CD4-positive, alpha-beta T cell (primary cell): ENCODE measurements at regions not wholly inside any gene's neighbourhood (a gene's known extent, or its start where the extent isn't known, plus 50 kb on each side); places are given as distances from the start of the nearest gene placed in this dataset.
"Not testable (repeated sequence)": the region's sequence is repeated elsewhere in the genome, so short reads cannot be mapped to it uniquely, and the experiment has no call there.

Experiments used
- ATAC-seq: fragments of 200-7000 bp; cut with Tn5 transposase; one replicate; pipeline ENCODE4 v1.10.0; 2022; ENCODE audit warnings: mild to moderate bottlenecking; ENCODE audit not compliant: poor library complexity
- CTCF ChIA-PET: fragments of 350-600 bp; sonication (Branson Sonifier 250); formaldehyde crosslinking; loops from one replicate; lab custom pipeline; 2021; ENCODE audit warnings: antibody characterized with exemption, inconsistent platforms; lab: Charles Lee
- POLR2A ChIA-PET: fragments of 350-600 bp; sonication (Branson Sonifier 250); formaldehyde crosslinking; loops from one replicate; lab custom pipeline; 2021; ENCODE audit warnings: antibody characterized with exemption, inconsistent platforms; lab: Charles Lee
- DNase-seq, 14 experiments: peaks; one replicate each; pipeline ENCODE4 v3.0.0-alpha.2; 2013 to 2020; ENCODE audit warnings: mixed read lengths in 2 of 14
- H3K27ac ChIP-seq, 2 donors: one replicate each; pipeline versions ENCODE4 v1.5.1 to v1.7.0; 2013; ENCODE audit warnings: low read length in 2 of 2, low read depth in 1 of 2, mild to moderate bottlenecking in 1 of 2
- H3K27me3 ChIP-seq, 2 experiments: 1 replicate in 1 of 2; 2 replicates in 1 of 2; pipeline versions ENCODE4 v1.6.1 to v1.7.0; 2013; ENCODE audit warnings: low read length in 2 of 2, control low read depth in 1 of 2, mild to moderate bottlenecking in 1 of 2, moderate library complexity in 1 of 2; ENCODE audit not compliant: insufficient read depth in 2 of 2, control insufficient read depth in 1 of 2
- H3K36me3 ChIP-seq: one replicate; pipeline ENCODE4 v1.6.1; 2013; ENCODE audit warnings: low read length, control low read depth; ENCODE audit not compliant: insufficient read depth
- H3K4me1 ChIP-seq: one replicate; pipeline ENCODE4 v1.6.1; 2013; ENCODE audit warnings: low read length, control low read depth; ENCODE audit not compliant: insufficient read depth
- H3K4me3 ChIP-seq: one replicate; pipeline ENCODE4 v1.5.1; 2013; ENCODE audit warnings: mild to moderate bottlenecking, low read length, moderate library complexity
- H3K9me3 ChIP-seq, 2 experiments: 1 replicate in 1 of 2; 2 replicates in 1 of 2; pipeline versions ENCODE4 v1.6.1 to v1.7.0; 2013; ENCODE audit warnings: low read length in 2 of 2, mild to moderate bottlenecking in 2 of 2, control low read depth in 1 of 2, moderate library complexity in 1 of 2; ENCODE audit not compliant: control insufficient read depth in 1 of 2, insufficient read depth in 1 of 2
- H3K27ac Mint-ChIP-seq: one replicate; pipeline ENCODE4 v1.8.0; 2020; ENCODE audit warnings: mixed read lengths
- H3K27me3 Mint-ChIP-seq: one replicate; pipeline ENCODE4 v1.8.0; 2021; ENCODE audit warnings: mixed read lengths
- H3K36me3 Mint-ChIP-seq: one replicate; pipeline ENCODE4 v1.8.0; 2021; ENCODE audit warnings: low read depth, mixed read lengths
- H3K4me1 Mint-ChIP-seq: one replicate; pipeline ENCODE4 v1.8.0; 2021; ENCODE audit warnings: low read depth, mixed read lengths
- H3K4me3 Mint-ChIP-seq: one replicate; pipeline ENCODE4 v1.8.0; 2020; ENCODE audit warnings: mild to moderate bottlenecking, mixed read lengths
- H3K9me3 Mint-ChIP-seq: one replicate; pipeline ENCODE4 v1.8.0; 2020; ENCODE audit warnings: mixed read lengths
- intact Hi-C, 2 experiments: fragments of 100-400 bp; cut with DNase I in 1 of 2; cut with micrococcal nuclease in 1 of 2; formaldehyde crosslinking; loops; one replicate each; pipeline versions ENCODE4 v1.15.1 to v1.9.0; 2023 to 2025; cut with DNase I, micrococcal nuclease
- TF ChIP-seq, protein P1 (sequence below): fragments of 200-600 bp; IDR thresholded peaks from one replicate; pipeline ENCODE4 v1.8.0; 2022; ENCODE audit warnings: antibody characterized with exemption, mild to moderate bottlenecking

DNA sequence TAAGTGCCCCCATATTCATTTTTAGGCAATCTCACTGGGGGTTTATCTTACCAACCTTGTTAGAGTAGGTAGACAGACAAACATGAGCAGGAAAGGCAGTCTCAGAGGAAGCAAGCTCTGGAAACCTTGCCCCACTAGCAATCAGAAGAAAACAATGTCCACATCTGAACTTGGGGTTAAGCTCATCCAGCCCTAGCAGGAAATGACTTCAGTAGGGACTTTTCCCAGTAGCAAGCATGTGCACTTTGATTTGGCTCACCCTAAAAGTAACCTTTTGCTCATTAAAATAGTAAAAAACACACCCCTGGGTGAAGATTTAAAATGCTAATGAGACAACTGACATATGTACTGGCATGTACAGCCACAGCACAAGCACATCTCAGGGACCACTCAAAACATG is 175.5 kb downstream of the AKAIN1 start:
- ATAC-seq (no peak), DNase-seq (no peak)
- Mint-ChIP-seq H3K27ac (no peak overlapping the region), H3K4me3 (no peak overlapping the region), H3K9me3 (no peaks in the 10 kb centered on the region), H3K36me3 (no peaks in the 10 kb centered on the region), H3K27me3 (peaks cover 34% of the 10 kb centered on the region), H3K4me1 (no peaks in the 10 kb centered on the region)
- H3K27ac ChIP-seq: no peak overlapping the region
- H3K27me3 ChIP-seq: peaks cover 0 to 5% of the 10 kb centered on the region in 2 experiments
- TF ChIP-seq, protein P1, sequence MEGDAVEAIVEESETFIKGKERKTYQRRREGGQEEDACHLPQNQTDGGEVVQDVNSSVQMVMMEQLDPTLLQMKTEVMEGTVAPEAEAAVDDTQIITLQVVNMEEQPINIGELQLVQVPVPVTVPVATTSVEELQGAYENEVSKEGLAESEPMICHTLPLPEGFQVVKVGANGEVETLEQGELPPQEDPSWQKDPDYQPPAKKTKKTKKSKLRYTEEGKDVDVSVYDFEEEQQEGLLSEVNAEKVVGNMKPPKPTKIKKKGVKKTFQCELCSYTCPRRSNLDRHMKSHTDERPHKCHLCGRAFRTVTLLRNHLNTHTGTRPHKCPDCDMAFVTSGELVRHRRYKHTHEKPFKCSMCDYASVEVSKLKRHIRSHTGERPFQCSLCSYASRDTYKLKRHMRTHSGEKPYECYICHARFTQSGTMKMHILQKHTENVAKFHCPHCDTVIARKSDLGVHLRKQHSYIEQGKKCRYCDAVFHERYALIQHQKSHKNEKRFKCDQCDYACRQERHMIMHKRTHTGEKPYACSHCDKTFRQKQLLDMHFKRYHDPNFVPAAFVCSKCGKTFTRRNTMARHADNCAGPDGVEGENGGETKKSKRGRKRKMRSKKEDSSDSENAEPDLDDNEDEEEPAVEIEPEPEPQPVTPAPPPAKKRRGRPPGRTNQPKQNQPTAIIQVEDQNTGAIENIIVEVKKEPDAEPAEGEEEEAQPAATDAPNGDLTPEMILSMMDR: no peak
- intact Hi-C loops: no loop called here
- no peaks in the 10 kb centered on the region for H3K36me3 ChIP-seq
- H3K4me1 ChIP-seq: no peaks in the 10 kb centered on the region
- peaks cover 0 to 4% of the 10 kb centered on the region in 2 experiments for H3K9me3 ChIP-seq
- CTCF ChIA-PET: no interaction called here
- POLR2A ChIA-PET: no interaction called here
- no peak overlapping the region for H3K4me3 ChIP-seq

DNA sequence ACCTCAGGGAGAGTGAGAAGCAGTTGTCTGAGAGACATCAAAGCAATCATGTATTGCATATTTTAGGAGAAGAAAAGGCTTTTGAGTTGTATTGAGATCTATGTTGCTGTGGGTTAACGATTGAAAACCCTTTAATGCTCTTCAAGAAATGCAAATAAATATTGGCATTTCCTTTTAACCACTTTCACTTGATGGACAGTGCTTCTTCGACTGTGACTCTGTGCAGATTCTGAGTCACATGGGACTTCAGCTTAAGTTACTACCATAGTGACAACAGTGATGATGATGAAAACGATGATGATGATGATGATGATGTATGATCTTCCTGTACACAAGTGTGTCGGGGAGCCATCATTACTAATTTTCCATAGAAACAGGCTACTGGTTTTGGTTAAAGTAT is 181.8 kb downstream of the AKAIN1 start:
- Mint-ChIP-seq H3K27me3 (no peaks in the 10 kb centered on the region), H3K9me3 (peaks cover 2% of the 10 kb centered on the region), H3K27ac (no peak overlapping the region), H3K36me3 (no peaks in the 10 kb centered on the region), H3K4me3 (no peak overlapping the region), H3K4me1 (no peaks in the 10 kb centered on the region)
- ATAC-seq (no peak), DNase-seq (no peak)
- H3K27me3 ChIP-seq: no peaks in the 10 kb centered on the region
- TF ChIP-seq, protein P1: no peak
- H3K27ac ChIP-seq: no peak overlapping the region
- POLR2A ChIA-PET: no interaction called here
- no peaks in the 10 kb centered on the region for H3K4me1 ChIP-seq
- CTCF ChIA-PET: no interaction called here
- intact Hi-C loops: no loop called here
- no peak overlapping the region for H3K4me3 ChIP-seq
- peaks cover 0 to 4% of the 10 kb centered on the region in 2 experiments for H3K9me3 ChIP-seq
- H3K36me3 ChIP-seq: no peaks in the 10 kb centered on the region

DNA sequence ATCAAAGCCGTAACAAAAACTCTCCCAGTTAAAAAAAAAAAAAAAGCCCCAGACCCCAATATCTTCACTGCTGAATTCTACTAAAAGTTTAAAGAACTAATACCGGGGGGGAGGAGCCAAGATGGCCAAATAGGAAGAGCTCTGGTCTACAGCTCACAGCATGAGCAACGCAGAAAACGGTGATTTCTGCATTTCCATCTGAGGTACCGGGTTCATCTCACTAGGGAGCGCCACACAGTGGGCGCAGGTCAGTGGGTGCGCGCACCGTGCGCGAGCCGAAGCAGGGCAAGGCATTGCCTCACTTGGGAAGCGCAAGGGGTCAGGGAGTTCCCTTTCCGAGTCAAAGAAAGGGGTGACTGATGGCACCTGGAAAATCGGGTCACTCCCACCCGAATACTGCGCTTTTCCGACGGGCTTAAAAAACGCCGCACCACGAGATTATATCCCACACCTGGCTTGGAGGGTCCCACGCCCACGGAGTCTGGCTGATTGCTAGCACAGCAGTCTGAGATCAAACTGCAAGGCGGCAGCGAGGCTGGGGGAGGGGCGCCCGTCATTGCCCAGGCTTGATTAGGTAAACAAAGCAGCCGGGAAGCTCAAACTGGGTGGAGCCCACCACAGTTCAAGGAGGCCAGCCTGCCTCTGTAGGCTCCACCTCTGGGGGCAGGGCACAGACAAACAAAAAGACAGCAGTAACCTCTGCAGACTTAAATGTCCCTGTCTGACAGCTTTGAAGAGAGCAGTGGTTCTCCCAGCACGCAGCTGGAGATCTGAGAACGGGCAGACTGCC is 192.8 kb downstream of the AKAIN1 start:
- H3K36me3 ChIP-seq, intact Hi-C loops, H3K9me3 Mint-ChIP-seq, H3K4me3 ChIP-seq, H3K4me1 Mint-ChIP-seq, H3K27ac ChIP-seq, CTCF ChIA-PET, H3K4me3 Mint-ChIP-seq, ATAC-seq, H3K4me1 ChIP-seq, H3K27ac Mint-ChIP-seq, POLR2A ChIA-PET, H3K36me3 Mint-ChIP-seq, H3K9me3 ChIP-seq, DNase-seq, H3K27me3 ChIP-seq: not testable (repeated sequence)
- H3K27me3 Mint-ChIP-seq: peaks cover 44% of the 10 kb centered on the region

DNA sequence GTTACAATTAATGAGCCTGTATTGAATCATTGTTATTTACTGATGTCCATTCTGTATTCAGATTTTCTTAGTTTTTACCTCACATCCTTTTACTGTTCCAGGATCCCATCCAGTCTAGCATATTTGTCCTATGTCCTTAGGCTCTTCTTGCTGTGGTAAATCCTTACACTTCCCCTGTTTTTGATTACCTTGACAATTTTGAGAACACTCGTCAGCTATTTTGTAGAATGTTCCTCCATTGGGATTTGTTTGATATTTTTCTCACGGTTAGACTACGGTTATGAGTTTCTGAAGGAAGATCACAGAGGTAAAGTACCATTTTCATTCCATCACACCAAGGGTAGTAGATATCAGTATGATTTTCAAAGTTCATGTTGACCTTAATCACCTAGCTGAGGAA is 202.3 kb downstream of the AKAIN1 start:
- ChIA-PET CTCF (no interaction called here), POLR2A (no interaction called here)
- Histone ChIP-seq H3K9me3 (peaks cover 5 to 19% of the 10 kb centered on the region in 2 experiments), H3K27me3 (no peaks in the 10 kb centered on the region), H3K27ac (no peak overlapping the region), H3K4me1 (no peaks in the 10 kb centered on the region), H3K36me3 (no peaks in the 10 kb centered on the region), H3K4me3 (no peak overlapping the region)
- TF ChIP-seq, protein P1: no peak
- no peak overlapping the region for H3K4me3 Mint-ChIP-seq
- no peak overlapping the region for H3K27ac Mint-ChIP-seq
- peaks cover 12% of the 10 kb centered on the region for H3K9me3 Mint-ChIP-seq
- ATAC-seq (no peak), DNase-seq (no peak)
- intact Hi-C loops: no loop called here
- H3K36me3 Mint-ChIP-seq: no peaks in the 10 kb centered on the region
- peaks cover 13% of the 10 kb centered on the region for H3K27me3 Mint-ChIP-seq
- H3K4me1 Mint-ChIP-seq: no peaks in the 10 kb centered on the region
